Colon (tissue), 2 donors: ENCODE measurements at regions not wholly inside any gene's neighbourhood (a gene's known extent, or its start where the extent isn't known, plus 50 kb on each side); places are given as distances from the start of the nearest gene placed in this dataset.

Source experiments
- FAIRE-seq: peaks from 2 replicates; lab custom pipeline; 2012; peaks lifted over from hg19 to GRCh38; lab: Jason Lieb, UNC
- donor health status: control.
- donor health status: control.

GRCh38 chr18:42632801-42633200, 482.7 kb downstream of the RIT2 start:
- FAIRE-seq, result no peak

DNA sequence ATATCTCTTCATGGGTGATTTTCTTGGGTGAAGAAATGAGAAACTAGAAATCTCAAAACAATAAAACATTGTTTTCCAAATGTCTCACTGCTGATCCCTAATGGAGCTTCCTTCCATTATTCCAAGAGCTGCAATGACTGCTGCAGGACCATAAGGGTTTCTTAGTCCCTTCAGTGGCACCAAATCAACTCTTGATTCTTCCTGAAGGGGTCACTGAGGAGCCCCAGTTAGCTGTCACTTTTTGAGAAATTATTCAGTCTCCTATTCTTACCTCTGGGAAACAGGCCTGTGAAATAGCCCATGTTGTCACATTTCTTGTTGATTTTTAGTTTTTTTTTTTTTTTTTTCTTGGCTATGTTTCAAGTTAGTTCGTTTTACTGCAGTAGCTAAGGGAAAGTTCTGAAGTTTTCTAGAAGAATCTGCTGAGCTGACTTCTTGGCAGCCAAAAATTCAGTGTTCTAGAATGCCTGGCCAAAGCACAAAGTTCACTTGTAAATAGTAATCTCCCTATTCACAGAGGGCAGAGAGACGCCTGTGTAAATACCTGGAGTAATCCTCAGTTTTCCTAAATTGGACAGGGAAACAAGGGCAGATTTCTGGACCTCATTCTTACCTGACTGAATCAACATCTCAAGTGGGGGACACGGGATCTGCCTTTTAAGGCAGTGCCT, 480.0 kb downstream of the RIT2 start:
- FAIRE-seq, result no peak

- FAIRE-seq, result no peak
These were observed 479.2 kb downstream of the RIT2 start for GRCh38 chr18:42636309-42636708.

- no peak for FAIRE-seq
These were observed 475.3 kb downstream of the RIT2 start for GRCh38 chr18:42640160-42640559.

DNA sequence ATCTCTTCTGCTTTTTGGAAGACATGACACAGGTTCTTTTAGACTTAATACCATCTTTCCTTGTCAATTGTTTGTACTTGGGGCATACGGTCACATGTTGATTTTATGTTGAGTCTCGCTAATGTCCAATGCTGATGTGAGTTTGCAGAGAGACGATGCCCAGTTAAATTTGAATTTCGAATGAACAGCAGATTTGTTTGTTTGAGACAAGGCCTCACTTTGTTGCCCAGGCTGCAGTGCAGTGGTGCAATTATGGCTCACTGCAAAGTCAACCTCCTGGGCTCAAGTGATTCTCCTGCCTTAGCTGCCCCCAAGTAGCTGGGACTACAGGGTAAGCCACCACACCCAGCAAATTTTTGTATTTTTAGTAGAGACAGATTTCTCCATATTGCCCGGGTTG, 473.5 kb downstream of the RIT2 start:
- no peak for FAIRE-seq

DNA sequence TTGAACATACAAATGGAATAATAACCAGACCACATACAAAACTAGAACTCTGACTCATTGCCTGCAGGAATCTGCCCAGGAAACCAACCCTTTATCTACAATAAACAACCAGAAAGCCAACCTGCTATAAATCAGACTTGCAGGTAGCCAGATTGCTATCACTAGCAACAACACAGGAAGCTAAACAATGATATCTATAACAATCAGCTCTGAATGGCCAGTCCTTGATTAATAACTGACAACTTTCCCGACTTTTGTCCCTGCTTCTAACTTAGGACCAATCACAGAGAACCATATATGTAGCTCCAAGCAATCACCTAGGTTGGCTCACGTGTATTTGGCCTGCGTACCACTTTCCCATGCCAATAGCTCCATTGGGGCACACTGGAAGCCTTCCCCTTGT, 470.8 kb downstream of the RIT2 start:
- no peak for FAIRE-seq

GRCh38 chr18:42649331-42650035, 466.0 kb downstream of the RIT2 start:
- no peak for FAIRE-seq

- no peak for FAIRE-seq
These were observed 460.9 kb downstream of the RIT2 start for GRCh38 chr18:42654556-42654955.

DNA sequence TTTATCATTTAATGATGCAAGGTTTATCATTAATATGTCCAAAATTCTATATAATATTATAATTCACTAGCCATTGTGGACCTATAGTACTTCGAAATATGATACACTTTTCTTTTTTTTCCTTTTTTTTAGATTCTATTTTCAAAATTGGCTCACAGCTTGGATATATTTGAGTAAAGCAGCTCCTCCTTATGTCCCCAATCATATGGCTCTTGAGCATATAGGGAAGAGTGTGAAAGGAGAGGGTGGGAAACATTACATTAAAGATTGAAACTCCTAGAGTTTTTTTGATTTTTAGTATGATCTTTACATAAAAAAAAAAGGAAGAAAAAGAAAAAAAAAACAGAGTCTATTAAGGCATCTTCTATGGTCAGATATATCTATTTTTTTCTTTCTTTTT, 457.9 kb downstream of the RIT2 start:
- no peak for FAIRE-seq

- FAIRE-seq, result no peak
These were observed 457.3 kb downstream of the RIT2 start for GRCh38 chr18:42658171-42658570.

DNA sequence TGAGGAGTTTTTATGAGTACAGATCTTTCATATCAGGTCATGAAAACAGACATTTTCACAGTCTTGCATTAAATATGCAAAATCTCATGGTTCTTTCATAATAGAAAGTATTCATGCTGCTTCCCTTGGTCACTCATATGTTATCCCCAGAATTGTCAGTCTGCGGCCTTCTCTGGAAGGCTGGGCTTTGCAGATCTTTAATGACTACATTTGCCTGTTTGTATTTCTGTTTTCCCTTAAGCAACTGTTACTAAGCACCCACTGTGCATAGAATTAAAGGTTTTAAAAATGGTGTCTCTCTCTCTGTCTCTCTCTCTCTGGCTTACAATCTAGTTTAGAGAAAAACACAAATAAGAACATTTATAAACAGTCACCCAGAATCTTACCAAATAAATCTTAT, 456.3 kb downstream of the RIT2 start:
- FAIRE-seq, result no peak

GRCh38 chr18:42670860-42671259, 444.6 kb downstream of the RIT2 start:
- no peak for FAIRE-seq

GRCh38 chr18:42675810-42676209, 439.7 kb downstream of the RIT2 start:
- FAIRE-seq, result no peak

DNA sequence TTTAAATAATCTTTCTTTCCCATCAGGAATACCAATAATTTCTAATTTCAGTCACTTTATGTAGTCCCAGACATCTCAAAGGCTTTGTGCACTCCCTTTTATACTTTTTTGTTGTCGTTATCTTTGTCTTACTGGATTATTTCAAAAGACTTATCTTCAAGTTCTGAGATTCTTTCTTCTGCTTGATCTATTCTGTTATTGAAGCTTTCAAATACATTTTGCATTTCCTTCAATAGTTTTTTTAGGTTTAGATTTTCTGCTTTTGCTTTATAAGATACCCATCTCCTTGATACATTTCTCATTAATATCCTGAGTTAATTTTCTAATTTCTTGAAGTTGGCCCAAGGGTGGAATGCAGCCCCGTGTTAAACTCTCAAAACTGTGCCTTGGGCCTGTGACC, 432.4 kb downstream of the RIT2 start:
- no peak for FAIRE-seq

- no peak for FAIRE-seq
These were observed 426.2 kb downstream of the RIT2 start for GRCh38 chr18:42689310-42689709.
